T-helper 1 cell treated with Interleukin-12 subunit alpha and Interleukin-12 subunit beta and Interleukin-4 antibody, amounts not matched to agents 30 ng/mL and 1 ng/mL, for 36 hours (primary cell): ENCODE measurements at regions not wholly inside any gene's neighbourhood (a gene's known extent, or its start where the extent isn't known, plus 50 kb on each side); places are given as distances from the start of the nearest gene placed in this dataset.

Source experiments
- intact Hi-C: fragments of 100-400 bp; cut with micrococcal nuclease; formaldehyde crosslinking; loops from one replicate; pipeline ENCODE4 v1.15.1; 2024

GRCh38 chr4:38189445-38189844 lies 229.2 kb downstream of the PTTG2 start:
- intact Hi-C loops: no loop called here

GRCh38 chr4:38190717-38191178 lies 230.6 kb downstream of the PTTG2 start:
- intact Hi-C loops: no loop called here

GRCh38 chr4:38192516-38192915 lies 232.3 kb downstream of the PTTG2 start:
- intact Hi-C loops: no loop called here

GRCh38 chr4:38193236-38193863 lies 233.2 kb downstream of the PTTG2 start:
- intact Hi-C loops: no loop called here

GRCh38 chr4:38194047-38194602 lies 233.9 kb downstream of the PTTG2 start:
- intact Hi-C loops: no loop called here

- intact Hi-C loops: no loop called here
Measured at GRCh38 chr4:38195486-38195885, 235.3 kb downstream of the PTTG2 start.

GRCh38 chr4:38195911-38196310 lies 235.7 kb downstream of the PTTG2 start:
- intact Hi-C loops: no loop called here

GRCh38 chr4:38202242-38202641 lies 242.0 kb downstream of the PTTG2 start:
- intact Hi-C loops: no loop called here

- intact Hi-C loops: no loop called here
Measured at GRCh38 chr4:38203609-38204008, 243.4 kb downstream of the PTTG2 start.

GRCh38 chr4:38204339-38205035 lies 244.3 kb downstream of the PTTG2 start:
- intact Hi-C loops: no loop called here

- intact Hi-C loops: no loop called here
Measured at GRCh38 chr4:38205261-38205660, 245.1 kb downstream of the PTTG2 start.

- intact Hi-C loops: no loop called here
Measured at GRCh38 chr4:38207110-38207457, 246.9 kb downstream of the PTTG2 start.

GRCh38 chr4:38209654-38210053 lies 249.5 kb downstream of the PTTG2 start:
- intact Hi-C loops: no loop called here

GRCh38 chr4:38210396-38211114 lies 250.4 kb downstream of the PTTG2 start:
- intact Hi-C loops: no loop called here

GRCh38 chr4:38211885-38212284 lies 251.7 kb downstream of the PTTG2 start:
- intact Hi-C loops: no loop called here

GRCh38 chr4:38213083-38213805 lies 253.0 kb downstream of the PTTG2 start:
- intact Hi-C loops: no loop called here

- intact Hi-C loops: no loop called here
Measured at GRCh38 chr4:38222892-38223291, 262.7 kb downstream of the PTTG2 start.

- intact Hi-C loops: no loop called here
Measured at GRCh38 chr4:38223306-38223705, 263.1 kb downstream of the PTTG2 start.

GRCh38 chr4:38223782-38224236 lies 263.6 kb downstream of the PTTG2 start:
- intact Hi-C loops: no loop called here

- intact Hi-C loops: no loop called here
Measured at GRCh38 chr4:38224850-38225249, 264.7 kb downstream of the PTTG2 start.

- intact Hi-C loops: no loop called here
Measured at GRCh38 chr4:38226170-38226569, 266.0 kb downstream of the PTTG2 start.
